Right ventricle myocardium inferior (tissue), 1 donor: ENCODE measurements at regions not wholly inside any gene's neighbourhood (a gene's known extent, or its start where the extent isn't known, plus 50 kb on each side); places are given as distances from the start of the nearest gene placed in this dataset.

ENCODE experiments used
- ATAC-seq: fragments of 200-7000 bp; cut with Tn5 transposase; one replicate; pipeline ENCODE4 v1.9.1; 2020; ENCODE audit warnings: mild to moderate bottlenecking, moderate library complexity
- DNase-seq: peaks from one replicate; pipeline ENCODE4 v3.0.0; 2021; ENCODE audit errors: missing footprints
- intact Hi-C: fragments of 100-400 bp; cut with DNase I; formaldehyde crosslinking; loops from one replicate; pipeline ENCODE4 v1.11.0; 2022
- donor health status: DM: no; HTN: yes; CAD: no; lungs with severe emphysema.

GRCh38 chr1:217240656-217241055 is 390.2 kb downstream of the GPATCH2 start:
- ATAC-seq (no peak), DNase-seq (no peak)
- intact Hi-C loops = no loop called here

GRCh38 chr1:217238945-217239344 is 391.9 kb downstream of the GPATCH2 start:
- ATAC-seq (no peak), DNase-seq (no peak)
- intact Hi-C loops = no loop called here

- ATAC-seq (no peak), DNase-seq (no peak)
- intact Hi-C loops = no loop called here
Measured at GRCh38 chr1:217230412-217230811, 400.5 kb downstream of the GPATCH2 start.

- no peak for ATAC-seq
- no peak for DNase-seq
- intact Hi-C loops = no loop called here
Measured at GRCh38 chr1:217228689-217229088, 402.2 kb downstream of the GPATCH2 start.

GRCh38 chr1:217224201-217224600 is 406.7 kb downstream of the GPATCH2 start:
- ATAC-seq (no peak), DNase-seq (no peak)
- intact Hi-C loops = no loop called here

- intact Hi-C loops = no loop called here
- ATAC-seq (no peak), DNase-seq (no peak)
Measured at GRCh38 chr1:217214551-217214950, 416.3 kb downstream of the GPATCH2 start.

- intact Hi-C loops = no loop called here
- ATAC-seq = no peak
Measured at GRCh38 chr1:217211486-217211885, 419.4 kb downstream of the GPATCH2 start.

GRCh38 chr1:217205578-217205977 is 425.3 kb downstream of the GPATCH2 start:
- DNase-seq = no peak
- no peak for ATAC-seq
- intact Hi-C loops = no loop called here

More at GRCh38 chr1:217211486-217211885, 419.4 kb downstream of the GPATCH2 start:
- no peak for DNase-seq

GRCh38 chr1:217196616-217197015 is 434.3 kb downstream of the GPATCH2 start:
- DNase-seq = no peak
- no peak for ATAC-seq
- intact Hi-C loops = no loop called here

- DNase-seq (no peak), ATAC-seq (no peak)
- intact Hi-C loops = no loop called here
Measured at GRCh38 chr1:217193151-217193550, 437.7 kb downstream of the GPATCH2 start.

- intact Hi-C loops = no loop called here
- no peak for DNase-seq
- ATAC-seq = no peak
Measured at GRCh38 chr1:217191441-217191840, 439.4 kb downstream of the GPATCH2 start.

- intact Hi-C loops = no loop called here
Measured at GRCh38 chr1:217190359-217190758, 440.5 kb downstream of the GPATCH2 start.

GRCh38 chr1:217189362-217189761 is 441.5 kb downstream of the GPATCH2 start:
- no peak for DNase-seq
- intact Hi-C loops = loop anchor here (5.0 kb wide), 1 partner anchor 52 kb away; no protein-coding TSS in a partner anchor
- no peak for ATAC-seq

More at GRCh38 chr1:217190359-217190758, 440.5 kb downstream of the GPATCH2 start:
- DNase-seq = no peak
- ATAC-seq = no peak

GRCh38 chr1:217188280-217189237 is 442.3 kb downstream of the GPATCH2 start:
- ATAC-seq = peak; percentile 59
- DNase-seq = no peak
- intact Hi-C loops = loop anchor here (5.0 kb wide), 1 partner anchor 51 kb away; no protein-coding TSS in a partner anchor

- ATAC-seq = no peak
- no peak for DNase-seq
- intact Hi-C loops = loop anchor here (5.0 kb wide), 1 partner anchor 49 kb away; no protein-coding TSS in a partner anchor
Measured at GRCh38 chr1:217186664-217187063, 444.2 kb downstream of the GPATCH2 start.

GRCh38 chr1:217184854-217185253 is 446.0 kb downstream of the GPATCH2 start:
- ATAC-seq (peak; percentile 69), DNase-seq (no peak)
- intact Hi-C loops = loop anchor here (5.0 kb wide), 1 partner anchor 48 kb away; no protein-coding TSS in a partner anchor

- ATAC-seq (no peak), DNase-seq (no peak)
- intact Hi-C loops = no loop called here
Measured at GRCh38 chr1:217182992-217183391, 447.9 kb downstream of the GPATCH2 start.

GRCh38 chr1:217181756-217182155 is 449.1 kb downstream of the GPATCH2 start:
- ATAC-seq (no peak), DNase-seq (no peak)
- intact Hi-C loops = no loop called here

- DNase-seq (no peak), ATAC-seq (no peak)
- intact Hi-C loops = no loop called here
Measured at GRCh38 chr1:217181176-217181746, 449.6 kb downstream of the GPATCH2 start.

GRCh38 chr1:217180443-217180842 is 450.4 kb downstream of the GPATCH2 start:
- no peak for DNase-seq
- intact Hi-C loops = no loop called here
- no peak for ATAC-seq
